MM.1S (cell line): ENCODE measurements at regions not wholly inside any gene's neighbourhood (a gene's known extent, or its start where the extent isn't known, plus 50 kb on each side); places are given as distances from the start of the nearest gene placed in this dataset.

ENCODE experiments used
- DNase-seq: peaks from one replicate; pipeline ENCODE4 v3.0.0-alpha.2; 2015
- H2AFZ ChIP-seq: fragments of 300-600 bp; sonication (generic); 2 replicates; pipeline ENCODE4 v1.6.0; 2016; ENCODE audit warnings: antibody characterized with exemption, low read length
- H3F3A ChIP-seq: fragments of 300-600 bp; sonication (generic); 2 replicates; pipeline ENCODE4 v1.6.1; 2016; ENCODE audit warnings: mild to moderate bottlenecking, antibody characterized with exemption, low read length, moderate library complexity, mixed read lengths; ENCODE audit not compliant: insufficient read depth
- H3K27ac ChIP-seq: fragments of 300-600 bp; sonication (generic); 2 replicates; pipeline ENCODE4 v1.5.1; 2016; ENCODE audit warnings: mild to moderate bottlenecking, low read length
- H3K27me3 ChIP-seq: fragments of 300-600 bp; sonication (generic); replicated peaks from 2 replicates; pipeline ENCODE4 v1.6.0; 2016; ENCODE audit warnings: low read length; ENCODE audit not compliant: insufficient read depth
- H3K36me3 ChIP-seq: fragments of 300-600 bp; sonication (generic); replicated peaks from 2 replicates; pipeline ENCODE4 v1.6.1; 2016; ENCODE audit warnings: mild to moderate bottlenecking, low read length, mixed read lengths; ENCODE audit not compliant: insufficient read depth
- H3K4me1 ChIP-seq: fragments of 300-600 bp; sonication (generic); 2 replicates; pipeline ENCODE4 v1.6.1; 2016; ENCODE audit warnings: low read length, mixed read lengths
- H3K4me2 ChIP-seq: fragments of 300-600 bp; sonication (generic); 2 replicates; pipeline ENCODE4 v1.6.0; 2016; ENCODE audit warnings: low read depth, low read length
- H3K4me3 ChIP-seq: fragments of 300-600 bp; sonication (generic); 2 replicates; pipeline ENCODE4 v1.5.1; 2016; ENCODE audit warnings: low read length, mixed read lengths
- H3K79me2 ChIP-seq: fragments of 300-600 bp; sonication (generic); 2 replicates; pipeline ENCODE4 v1.6.1; 2016; ENCODE audit warnings: mixed run types, low read length, mixed read lengths
- H3K9ac ChIP-seq: fragments of 300-600 bp; sonication (generic); 2 replicates; pipeline ENCODE4 v1.6.1; 2016; ENCODE audit warnings: low read length, mixed read lengths
- H3K9me2 ChIP-seq: fragments of 300-600 bp; sonication (generic); replicated peaks from 2 replicates; pipeline ENCODE4 v1.6.1; 2016; ENCODE audit warnings: mild to moderate bottlenecking, low read length, mixed read lengths; ENCODE audit not compliant: insufficient read depth
- H3K9me3 ChIP-seq: fragments of 300-600 bp; sonication (generic); replicated peaks from 2 replicates; pipeline ENCODE4 v1.6.1; 2016; ENCODE audit warnings: mild to moderate bottlenecking, low read length, mixed read lengths; ENCODE audit not compliant: insufficient read depth
- H4K20me1 ChIP-seq: fragments of 300-600 bp; sonication (generic); 2 replicates; pipeline ENCODE4 v1.6.1; 2016; ENCODE audit warnings: mild to moderate bottlenecking, low read length, moderate library complexity, mixed read lengths; ENCODE audit not compliant: insufficient read depth
- CTCF ChIP-seq: fragments of 300-600 bp; sonication (generic); IDR thresholded peaks from 2 replicates; pipeline ENCODE4 v1.5.1; 2016; ENCODE audit warnings: antibody characterized with exemption, low read length, mixed read lengths
- EZH2 ChIP-seq: fragments of 300-600 bp; sonication (generic); optimal IDR thresholded peaks from 2 replicates; pipeline ENCODE3; 2017; ENCODE audit warnings: low read depth, mild to moderate bottlenecking, antibody characterized with exemption, low read length, mixed read lengths
- EZH2phosphoT487 ChIP-seq: fragments of 300-600 bp; sonication (generic); IDR thresholded peaks from 2 replicates; pipeline ENCODE4 v1.6.1; 2018; ENCODE audit warnings: antibody characterized with exemption, low read length

GRCh38 chr14:71728386-71728785 lies 203.8 kb upstream of the RGS6 start:
- no peak overlapping the region for H3K9ac ChIP-seq
- H3K9me2 ChIP-seq = no peaks in the 10 kb centered on the region
- no peaks in the 10 kb centered on the region for H3K9me3 ChIP-seq
- no peaks in the 10 kb centered on the region for H3K79me2 ChIP-seq
- TF ChIP-seq EZH2phosphoT487 = no peak
- no peak for TF ChIP-seq EZH2
- TF ChIP-seq CTCF = no peak
- no peaks in the 10 kb centered on the region for H3K36me3 ChIP-seq
- H2AFZ ChIP-seq = no peak overlapping the region
- H3K27me3 ChIP-seq = no peaks in the 10 kb centered on the region
- no peak overlapping the region for H3K27ac ChIP-seq
- no peak for DNase-seq
- H3K4me1 ChIP-seq = no peaks in the 10 kb centered on the region
- H3K4me3 ChIP-seq = no peak overlapping the region
- no peaks in the 10 kb centered on the region for H4K20me1 ChIP-seq
- H3F3A ChIP-seq = no peaks in the 10 kb centered on the region
- H3K4me2 ChIP-seq = no peak overlapping the region

- DNase-seq = no peak
- Histone ChIP-seq H3K27me3 (no peaks in the 10 kb centered on the region), H3K9me3 (no peaks in the 10 kb centered on the region), H3K9ac (no peak overlapping the region), H3K79me2 (no peaks in the 10 kb centered on the region), H3K4me3 (no peak overlapping the region), H3K27ac (no peak overlapping the region), H3K9me2 (no peaks in the 10 kb centered on the region), H3K4me2 (no peak overlapping the region), H3K36me3 (no peaks in the 10 kb centered on the region), H3K4me1 (no peaks in the 10 kb centered on the region), H4K20me1 (no peaks in the 10 kb centered on the region), H3F3A (no peaks in the 10 kb centered on the region), H2AFZ (no peak overlapping the region)
- TF ChIP-seq EZH2phosphoT487 = no peak
- TF ChIP-seq EZH2 = no peak
- no peak for TF ChIP-seq CTCF
These were observed 202.6 kb upstream of the RGS6 start for GRCh38 chr14:71729596-71729995.

- no peaks in the 10 kb centered on the region for H4K20me1 ChIP-seq
- no peaks in the 10 kb centered on the region for H3K9me3 ChIP-seq
- no peak overlapping the region for H3K4me2 ChIP-seq
- TF ChIP-seq CTCF (no peak), EZH2phosphoT487 (no peak), EZH2 (no peak)
- H3K27me3 ChIP-seq = no peaks in the 10 kb centered on the region
- H3F3A ChIP-seq = no peaks in the 10 kb centered on the region
- no peak overlapping the region for H2AFZ ChIP-seq
- H3K9ac ChIP-seq = no peak overlapping the region
- no peaks in the 10 kb centered on the region for H3K4me1 ChIP-seq
- H3K4me3 ChIP-seq = no peak overlapping the region
- H3K36me3 ChIP-seq = no peaks in the 10 kb centered on the region
- no peaks in the 10 kb centered on the region for H3K79me2 ChIP-seq
- H3K27ac ChIP-seq = no peak overlapping the region
- no peak for DNase-seq
- no peaks in the 10 kb centered on the region for H3K9me2 ChIP-seq
These were observed 201.8 kb upstream of the RGS6 start for GRCh38 chr14:71730471-71730870.
